Stimulated activated CD4-positive, alpha-beta T cell treated with anti-CD3 and anti-CD28 coated beads, Interleukin-12 subunit alpha, Interleukin-12 subunit beta, amount 100 ng/mL, for 48 hours (primary cell): ENCODE measurements at regions not wholly inside any gene's neighbourhood (a gene's known extent, or its start where the extent isn't known, plus 50 kb on each side); places are given as distances from the start of the nearest gene placed in this dataset.

Source experiments
- DNase-seq, 3 donors: peaks; one replicate each; pipeline ENCODE4 v3.0.0-alpha.2; 2020; ENCODE audit warnings: low read depth in 2 of 3, low spot score in 1 of 3

DNA sequence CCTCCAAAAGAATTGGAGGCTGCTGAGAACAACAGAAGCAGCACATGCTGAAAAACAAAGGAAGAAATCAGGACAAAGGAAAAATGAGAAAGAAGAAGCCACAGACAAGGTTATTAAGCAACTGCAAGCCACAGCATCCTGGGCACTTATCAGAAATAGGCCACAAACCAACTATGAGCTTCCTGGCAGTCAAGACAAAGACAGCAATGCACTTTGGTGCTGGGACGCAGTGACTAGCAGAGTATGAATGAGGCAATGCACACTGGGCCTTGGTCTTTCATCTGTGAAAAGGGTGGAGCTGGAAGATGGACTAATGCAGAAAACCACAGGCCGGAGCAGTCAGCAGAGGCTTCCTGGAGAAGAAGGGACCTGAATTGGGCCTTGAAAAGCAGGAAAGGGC lies 56.0 kb upstream of the LINGO1 start:
- DNase-seq, result no peak

DNA sequence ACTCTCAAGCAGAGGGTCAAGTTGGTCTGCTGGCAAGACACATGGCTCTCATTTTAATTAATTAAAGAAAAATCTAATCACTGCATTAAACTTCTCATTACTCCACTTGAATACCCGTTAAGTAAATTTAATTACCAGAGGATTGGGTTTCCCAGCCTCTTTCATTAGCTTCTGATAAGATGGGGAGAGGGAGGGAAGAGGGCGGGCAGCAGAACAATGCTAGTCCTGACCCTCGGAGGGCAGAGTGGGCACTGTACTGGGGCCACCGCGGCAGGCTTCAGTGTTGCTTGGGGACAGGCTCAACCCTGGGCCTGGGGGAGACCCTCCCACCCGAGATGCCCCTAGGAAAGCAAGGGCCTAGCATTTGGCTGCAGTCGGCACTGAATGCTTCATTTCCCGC lies 55.6 kb upstream of the LINGO1 start:
- DNase-seq, result no peak

DNA sequence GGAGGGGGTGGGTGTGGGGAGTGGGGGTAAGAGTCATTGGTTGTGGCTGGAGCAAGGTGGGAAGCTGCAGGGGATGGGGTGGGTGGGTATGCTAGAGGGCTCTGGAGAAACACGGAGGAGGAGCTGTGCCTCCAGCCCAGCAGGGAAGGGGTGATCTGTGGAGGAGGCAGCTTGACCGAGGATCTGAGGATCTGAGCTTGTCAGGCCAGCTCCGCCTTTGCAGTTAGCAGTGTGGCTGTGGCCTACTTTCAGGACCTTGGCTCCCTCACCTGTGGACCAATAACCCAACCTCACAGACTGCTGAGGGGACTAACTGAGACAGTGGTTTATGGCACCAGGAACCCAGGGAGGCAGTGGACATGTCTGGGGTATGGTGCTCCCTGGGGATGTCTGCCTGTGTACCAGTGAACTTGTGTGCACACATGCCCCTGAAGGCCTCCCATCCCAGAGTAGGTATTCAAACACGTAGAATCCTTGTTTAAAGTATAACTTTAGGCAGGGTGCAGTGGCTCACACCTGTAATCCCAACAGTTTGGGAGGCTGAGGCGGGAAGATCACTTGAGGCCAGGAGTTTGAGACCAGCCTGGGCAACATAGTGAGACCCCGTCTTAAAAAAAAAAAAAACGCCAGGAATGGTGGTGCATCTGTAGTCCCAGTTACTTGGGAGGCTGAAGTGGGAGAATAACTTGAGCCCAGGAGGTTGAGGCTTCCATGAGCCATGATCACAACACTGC lies 52.5 kb upstream of the LINGO1 start:
- no peak for DNase-seq

DNA sequence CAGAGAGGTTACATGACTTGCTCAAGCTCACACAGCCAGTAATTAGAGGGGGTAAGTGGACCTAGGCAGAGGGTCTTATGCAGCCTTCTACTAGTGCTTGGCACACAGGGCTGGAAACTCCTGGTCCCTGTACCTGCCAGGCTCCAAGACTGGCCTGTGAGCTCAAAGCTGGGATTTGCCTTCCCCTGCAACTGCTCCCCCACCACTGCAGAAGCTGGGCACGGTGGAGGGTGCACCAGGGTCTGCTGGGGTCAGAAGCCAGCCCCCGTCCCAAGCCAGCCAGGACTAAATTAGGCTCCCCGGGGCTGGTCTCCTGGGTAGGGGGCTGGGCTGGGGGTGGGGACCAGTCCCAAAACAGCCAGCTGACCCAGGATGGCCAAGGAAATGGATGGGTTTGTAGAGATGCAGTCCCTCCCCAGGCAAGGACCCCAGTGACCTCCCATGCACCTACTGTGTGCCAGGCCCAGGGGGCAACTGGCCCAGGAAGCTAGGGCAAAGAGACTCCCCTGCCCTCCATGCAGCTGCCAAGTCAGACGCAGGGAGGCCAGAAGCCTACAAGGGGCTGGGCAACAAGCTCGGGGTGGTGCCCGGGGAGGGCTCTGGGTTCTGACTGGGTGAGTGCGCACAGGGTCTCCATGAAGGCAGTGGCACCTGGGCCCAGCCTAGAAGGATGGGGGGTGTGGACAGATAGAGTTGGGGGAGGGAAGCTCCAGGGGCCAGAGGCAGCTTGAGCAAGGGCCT lies 51.8 kb upstream of the LINGO1 start:
- no peak for DNase-seq

DNA sequence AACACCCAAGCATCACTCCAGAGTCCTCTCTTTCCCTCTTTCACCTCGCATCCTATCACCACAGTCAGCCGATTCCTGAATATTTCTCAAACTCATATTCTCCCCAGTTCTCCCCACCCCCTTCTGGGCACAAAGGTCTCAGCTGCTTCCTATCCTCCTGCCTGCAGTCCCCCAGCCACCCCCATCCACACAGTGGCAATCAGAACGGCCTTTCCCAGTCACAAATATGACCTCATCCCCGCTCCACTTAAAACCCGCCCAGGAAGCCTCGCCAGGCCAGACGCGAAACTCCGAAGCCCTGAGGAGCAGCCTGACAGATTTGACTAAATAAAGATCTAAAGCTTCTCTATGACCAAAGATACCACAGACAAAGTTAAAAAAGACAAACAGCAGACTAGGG lies 49.9 kb upstream of the LINGO1 start:
- DNase-seq, result no peak
